Activated CD4-positive, alpha-beta T cell treated with anti-CD3 and anti-CD28 coated beads, Interleukin-10, Interleukin-2, amounts not matched to agents 100 ng/mL and 50 ng/mL, durations not matched to agents 16 hours and 8 hours (primary cell): ENCODE measurements at regions not wholly inside any gene's neighbourhood (a gene's known extent, or its start where the extent isn't known, plus 50 kb on each side); places are given as distances from the start of the nearest gene placed in this dataset.
"Not testable (repeated sequence)": the region's sequence is repeated elsewhere in the genome, so short reads cannot be mapped to it uniquely, and the experiment has no call there.

Experiments
- DNase-seq: peaks from one replicate; pipeline ENCODE4 v3.0.0-alpha.2; 2020

DNA sequence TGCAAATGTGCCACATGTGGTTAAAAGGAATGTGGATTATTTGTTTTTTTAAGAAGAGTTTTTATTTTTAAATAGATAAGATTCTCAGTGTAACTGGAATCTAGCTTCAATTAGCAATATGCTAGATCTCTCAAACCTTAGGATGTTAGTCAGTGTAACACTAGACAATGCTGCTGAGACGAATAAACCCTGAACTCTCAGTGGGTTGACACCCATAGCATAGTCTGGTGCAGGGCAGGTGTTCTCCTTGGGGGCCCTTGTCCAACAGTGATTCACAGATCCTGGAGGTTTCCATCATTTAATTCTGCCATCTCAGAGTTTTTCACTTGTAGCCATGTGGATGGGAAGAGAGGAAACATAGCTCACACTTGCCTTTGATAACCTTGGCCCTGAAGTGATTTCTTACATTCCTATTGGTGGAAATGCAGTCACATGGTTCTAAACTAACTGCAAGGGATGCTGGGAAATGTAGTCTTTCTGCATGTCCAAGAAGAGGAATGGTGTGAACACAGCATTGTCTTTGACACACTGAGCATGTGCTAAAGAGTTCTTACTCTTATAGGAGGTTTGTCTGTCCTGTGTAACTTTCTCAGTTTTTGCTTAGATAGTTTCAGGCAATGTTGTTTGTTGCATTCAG lies 110.4 kb upstream of the EEF2KMT start:
- DNase-seq, result peak; percentile 52

DNA sequence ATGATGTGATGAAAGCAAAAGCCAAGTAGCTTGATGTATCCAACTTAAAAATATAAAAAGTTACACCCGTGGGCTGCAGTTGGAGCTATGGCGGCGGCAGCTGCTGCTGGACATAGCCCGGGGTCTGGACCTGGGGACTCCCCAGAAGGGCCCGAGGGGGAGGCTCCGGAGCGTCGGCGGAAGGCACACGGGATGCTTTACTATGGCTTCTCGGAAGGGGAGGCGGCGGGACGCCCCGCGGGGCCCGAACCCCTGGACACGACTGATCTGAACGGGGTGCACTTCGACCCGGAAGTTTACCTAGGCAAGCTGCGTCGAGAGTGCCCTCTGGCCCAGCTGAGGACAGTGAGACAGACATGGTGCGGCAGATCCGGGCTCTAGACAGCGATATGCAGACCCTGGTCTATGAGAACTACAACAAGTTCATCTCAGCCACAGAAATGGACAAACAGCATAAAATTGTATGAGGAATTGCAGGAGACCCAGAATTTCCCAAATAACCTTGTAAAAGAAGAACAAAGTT lies 109.5 kb upstream of the EEF2KMT start:
- no peak for DNase-seq

DNA sequence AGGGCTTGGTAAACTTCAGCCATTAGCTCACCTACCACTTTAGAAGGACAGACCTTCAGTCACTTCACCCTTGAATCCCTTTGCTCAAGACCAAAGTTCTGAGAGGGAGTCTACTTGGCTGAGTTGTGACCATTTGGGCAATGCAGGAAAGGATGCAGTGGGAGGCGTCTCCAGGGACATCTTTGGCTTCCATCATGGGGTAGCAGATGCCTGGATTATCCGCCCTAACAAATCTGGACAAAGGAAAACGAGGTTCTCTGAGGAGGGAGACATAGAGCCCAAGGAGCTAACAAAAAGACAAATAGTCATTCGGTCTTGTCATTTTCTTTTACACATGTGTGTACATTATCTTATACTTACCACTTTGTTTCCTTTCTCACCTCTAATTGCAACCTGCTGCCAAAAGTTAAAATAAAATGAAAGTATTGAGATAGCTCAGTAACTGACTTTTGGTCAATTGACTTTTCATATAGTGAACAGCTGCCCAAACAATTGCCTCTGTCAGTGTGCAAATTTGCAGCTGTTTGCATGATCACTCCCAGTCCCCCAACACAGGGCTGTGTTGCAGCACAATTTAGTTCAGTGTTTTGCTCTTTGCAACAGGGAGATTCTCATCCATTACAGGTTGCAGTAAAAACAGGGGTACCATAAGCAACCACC lies 108.9 kb upstream of the EEF2KMT start:
- DNase-seq, result no peak

DNA sequence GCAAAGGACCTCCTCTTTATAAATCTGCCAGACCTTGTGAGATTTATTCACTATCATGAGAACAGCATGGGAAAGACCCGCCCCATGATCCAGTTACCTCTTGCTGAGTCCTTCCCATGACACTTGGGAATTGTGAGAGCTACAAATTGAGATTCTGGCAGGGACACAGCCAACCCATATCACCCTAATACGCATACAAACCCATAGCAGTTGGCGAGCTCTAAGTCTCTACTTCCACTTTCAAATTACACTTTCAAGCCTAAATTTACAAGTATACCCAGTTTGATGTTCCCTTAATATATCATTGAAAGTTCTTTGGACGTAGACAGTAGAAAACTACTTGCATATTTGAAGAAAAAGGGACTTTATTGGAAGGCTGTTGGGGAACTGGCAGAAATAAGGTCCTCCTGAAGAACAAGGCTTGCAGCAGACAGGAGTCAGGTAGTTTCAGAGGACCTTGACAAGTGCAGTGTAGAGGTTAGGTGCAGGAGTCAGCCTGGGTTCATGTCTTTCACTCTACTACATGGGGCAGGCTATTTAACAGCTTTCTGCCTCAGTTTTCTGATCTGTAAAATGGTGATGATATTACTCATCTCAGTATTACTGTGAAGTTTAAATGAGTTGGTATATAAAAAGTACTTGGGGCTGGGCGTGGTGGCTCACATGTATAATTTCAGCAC lies 107.9 kb upstream of the EEF2KMT start:
- DNase-seq, result peak; percentile 13

DNA sequence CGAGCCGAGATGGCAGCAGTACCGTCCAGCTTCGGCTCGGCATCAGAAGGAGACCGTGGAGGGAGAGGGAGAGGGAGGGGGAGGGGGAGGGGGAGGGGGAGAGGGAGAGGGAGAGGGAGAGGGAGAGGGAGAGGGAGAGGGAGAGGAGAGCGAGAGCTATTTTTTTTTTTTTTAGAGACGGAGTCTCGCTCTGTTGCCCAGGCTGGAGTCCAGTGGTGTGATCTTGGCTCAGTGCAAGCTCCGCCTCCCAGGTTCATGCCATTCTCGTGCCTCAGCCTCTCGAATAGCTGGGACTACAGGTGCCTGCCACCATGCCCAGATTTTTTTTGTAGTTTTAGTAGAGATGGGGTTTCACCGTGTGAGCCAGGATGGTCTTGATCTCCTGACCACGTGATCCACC lies 106.1 kb upstream of the EEF2KMT start:
- DNase-seq, result not testable (repeated sequence)

DNA sequence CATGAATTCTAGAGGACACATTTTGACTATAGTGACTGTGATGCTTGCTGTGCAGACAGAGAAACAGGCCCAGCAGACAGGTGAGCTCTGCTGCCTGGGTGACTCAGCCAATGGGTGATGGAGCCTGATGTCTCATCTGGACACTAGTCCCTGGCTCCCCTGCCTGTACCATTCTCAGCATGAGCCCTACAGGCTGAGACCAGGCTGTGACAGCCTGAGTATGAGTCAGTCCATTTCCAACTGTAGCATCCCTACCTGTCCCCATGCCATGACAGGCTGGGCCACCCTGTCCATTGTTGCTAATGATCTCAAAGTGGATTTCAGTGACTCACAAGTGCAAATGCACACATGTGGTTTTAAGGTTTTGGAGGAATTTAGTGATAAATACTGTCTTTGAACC lies 102.5 kb upstream of the EEF2KMT start:
- DNase-seq, result no peak

DNA sequence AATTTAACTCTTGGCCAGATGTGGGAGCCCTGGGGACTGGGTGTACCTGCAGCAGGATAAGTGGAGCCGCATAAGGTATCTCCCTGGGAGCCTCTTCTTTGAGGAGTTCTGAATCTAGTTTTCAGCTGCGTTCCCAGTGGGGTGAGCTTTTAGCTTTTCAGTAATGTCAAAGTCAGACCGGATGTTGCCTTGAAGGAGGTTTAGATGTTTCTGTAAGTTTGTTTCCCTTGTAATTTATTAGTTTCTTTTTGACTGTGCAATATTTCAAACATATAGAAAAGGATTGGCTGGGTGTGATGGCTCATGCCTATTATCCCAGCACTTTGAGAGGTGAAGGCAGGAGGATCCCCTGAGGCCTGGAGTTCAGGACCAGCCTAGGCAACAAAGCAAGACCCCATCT lies 98.6 kb upstream of the EEF2KMT start:
- DNase-seq, result no peak

DNA sequence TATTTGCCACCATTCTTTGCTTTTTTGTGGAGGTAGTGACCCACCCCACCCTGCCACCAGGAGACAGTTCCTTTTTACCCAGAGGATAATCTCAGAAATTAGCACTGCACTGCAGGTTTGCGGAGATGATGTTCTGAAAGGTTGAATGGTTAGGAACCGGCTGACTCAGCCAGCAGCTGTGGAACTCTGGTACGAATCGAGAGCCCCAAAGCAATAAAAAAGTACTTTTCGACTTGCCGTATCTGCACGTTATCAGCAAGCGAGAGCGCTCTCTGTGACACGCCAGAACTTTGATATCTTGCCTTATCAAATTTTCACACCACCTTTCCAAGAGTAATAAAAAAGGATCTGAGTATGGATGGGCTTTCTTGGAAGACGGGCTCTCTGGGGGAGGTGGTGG lies 96.3 kb upstream of the EEF2KMT start:
- DNase-seq, result no peak

DNA sequence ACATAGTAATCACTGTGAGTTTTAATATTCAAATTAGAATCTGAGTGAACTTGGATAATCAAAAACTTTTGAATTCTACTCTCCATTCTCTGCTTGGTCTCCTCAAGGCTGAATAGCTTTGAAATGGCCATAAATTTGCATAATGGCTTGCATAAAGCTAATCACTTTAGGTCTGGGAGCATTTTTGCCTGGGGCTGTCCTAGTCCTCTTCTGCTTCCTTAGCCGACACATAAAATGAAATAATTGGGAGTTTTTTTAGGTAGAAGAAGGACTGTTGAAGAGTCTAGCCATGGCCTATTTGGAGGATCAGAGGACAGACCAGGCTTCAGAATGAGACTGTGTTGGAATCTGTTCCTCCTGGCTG lies 91.4 kb upstream of the EEF2KMT start:
- no peak for DNase-seq

DNA sequence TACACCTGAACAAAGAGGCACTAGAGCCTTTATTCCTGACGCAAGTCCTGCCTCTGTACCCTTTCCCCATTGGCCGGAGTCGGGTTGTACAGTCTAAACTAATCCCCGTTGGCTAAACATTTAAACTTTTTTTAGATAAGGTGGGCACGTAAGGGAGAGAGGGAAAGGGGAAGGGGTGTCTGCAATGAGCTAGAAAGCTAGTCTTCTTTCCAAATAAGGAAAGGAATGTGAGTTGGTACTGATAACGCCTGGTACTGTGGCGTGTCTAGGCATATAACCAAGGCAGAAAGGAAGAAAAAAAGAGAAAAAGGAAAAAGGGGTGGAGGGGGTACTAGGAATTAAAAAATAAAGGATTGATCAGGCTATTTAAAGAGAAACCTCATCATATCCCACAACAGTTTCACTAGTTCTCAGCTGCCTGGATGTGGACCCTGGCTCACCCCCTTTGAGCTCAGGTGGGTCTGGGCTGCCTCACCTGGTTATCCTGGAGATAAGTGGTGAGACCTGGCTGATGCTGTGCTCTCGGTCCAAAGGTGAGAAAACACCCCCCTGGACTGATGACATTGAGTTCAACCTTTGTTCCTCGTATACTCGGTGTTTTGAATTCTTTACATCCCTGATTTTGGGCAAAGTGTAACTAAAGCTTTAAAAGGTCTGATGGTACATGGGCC lies 90.9 kb upstream of the EEF2KMT start:
- no peak for DNase-seq

DNA sequence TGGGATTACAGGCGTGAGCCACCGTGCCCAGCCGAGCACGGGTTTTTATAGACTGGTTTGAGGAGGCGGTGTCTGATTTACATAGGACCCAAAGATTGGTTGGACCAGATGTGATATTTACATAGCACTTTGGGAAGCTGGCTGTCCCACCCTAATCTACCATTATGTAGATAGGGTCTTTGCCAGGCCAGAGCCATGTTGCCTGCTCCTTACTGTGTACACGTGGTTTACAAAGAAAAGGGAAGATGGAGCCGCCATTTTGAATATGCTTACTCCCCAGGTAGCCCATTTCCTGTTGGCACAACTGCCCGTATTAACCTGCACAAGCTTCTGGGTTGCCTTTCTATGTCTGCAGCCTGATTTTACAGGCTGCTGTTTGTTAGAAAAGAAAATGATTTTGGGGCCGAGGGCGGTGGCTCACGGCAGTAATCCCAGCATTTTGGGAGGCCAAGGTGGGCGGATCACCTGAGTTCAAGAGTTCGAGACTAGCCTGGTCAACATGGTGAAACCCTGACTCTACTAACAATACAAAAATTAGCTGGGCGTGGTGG lies 89.9 kb upstream of the EEF2KMT start:
- DNase-seq, result no peak

DNA sequence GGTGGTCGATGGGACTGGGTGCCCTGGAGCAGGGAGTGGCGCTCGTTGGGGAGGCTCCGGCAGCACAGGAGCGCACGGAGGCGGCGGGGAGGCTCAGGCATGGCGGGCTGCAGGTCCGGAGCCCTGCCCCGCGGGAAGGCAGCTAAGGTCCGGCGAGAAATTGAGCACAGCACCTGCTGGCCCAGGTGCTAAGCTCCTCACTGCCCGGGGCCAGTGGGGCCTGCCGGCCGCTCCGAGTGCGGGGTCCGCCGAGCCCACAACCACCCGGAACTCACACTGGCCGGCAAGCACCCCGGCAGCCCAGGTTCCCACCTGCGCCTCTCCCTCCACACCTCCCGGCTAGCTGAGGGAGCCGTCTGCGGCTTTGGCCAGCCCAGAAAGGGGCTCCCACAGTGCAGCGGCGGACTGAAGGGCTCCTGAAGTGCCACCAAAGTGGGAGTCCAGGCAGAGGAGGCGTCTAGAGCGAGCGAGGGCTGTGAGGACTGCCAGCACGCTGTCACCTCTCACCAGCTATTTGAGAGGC lies 88.8 kb upstream of the EEF2KMT start:
- no peak for DNase-seq

DNA sequence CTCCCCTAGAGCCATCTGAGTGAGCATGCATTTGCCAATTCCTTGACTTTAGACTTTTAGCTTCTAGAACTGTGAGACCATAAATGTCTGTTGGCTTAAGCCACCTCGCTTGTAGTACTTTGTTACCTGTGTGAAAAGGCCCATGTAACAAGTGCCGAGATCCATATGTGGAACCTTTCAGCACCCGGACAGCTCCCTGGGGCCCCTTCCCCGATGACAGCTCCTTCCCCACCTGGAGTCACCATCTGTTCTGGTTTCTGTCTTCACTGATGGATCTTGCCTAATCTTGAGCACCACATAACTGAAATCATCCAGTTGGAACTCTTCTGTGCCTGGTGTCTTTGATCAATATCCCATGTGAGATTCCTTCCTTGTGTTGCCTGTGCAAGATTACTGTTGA lies 78.9 kb upstream of the EEF2KMT start:
- no peak for DNase-seq

DNA sequence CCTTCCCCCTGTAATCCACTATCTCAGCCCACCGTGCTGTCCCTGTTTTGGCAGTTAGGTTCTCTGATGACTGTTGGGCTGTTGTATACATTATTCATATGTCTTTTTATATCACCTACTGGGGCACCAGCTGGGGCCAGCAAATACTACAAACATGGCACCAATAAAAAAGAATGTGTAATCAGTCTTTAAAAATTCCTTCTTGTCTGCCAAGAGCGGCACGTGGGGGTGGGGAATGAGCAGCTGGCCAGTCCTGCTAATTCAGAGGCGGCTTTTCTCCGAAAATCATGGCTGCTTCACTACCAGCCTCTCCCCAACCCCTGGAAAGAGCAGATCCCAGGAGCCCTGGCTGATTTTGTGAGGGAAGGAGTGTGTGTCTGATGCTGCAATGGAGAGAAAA lies 77.7 kb upstream of the EEF2KMT start:
- DNase-seq, result no peak

DNA sequence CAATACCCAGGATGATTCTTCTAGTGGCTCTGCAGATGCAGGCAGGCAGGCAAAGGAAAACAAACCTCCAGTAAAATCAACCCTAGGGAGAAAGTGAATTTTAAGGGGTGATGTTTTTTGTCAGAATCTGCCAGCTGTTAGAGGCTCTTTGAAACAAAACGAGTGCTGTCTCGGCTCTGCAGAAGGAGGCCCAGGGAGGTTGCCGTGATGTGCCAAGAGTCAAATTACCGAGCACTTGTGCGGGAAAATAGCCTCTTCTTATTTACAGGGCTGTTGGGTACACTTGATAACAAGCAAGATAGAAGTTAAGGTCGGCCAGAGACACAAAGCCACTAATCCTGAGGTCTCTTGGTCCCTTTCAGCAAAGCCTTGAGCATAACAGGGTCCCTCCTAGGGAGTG lies 68.9 kb upstream of the EEF2KMT start:
- no peak for DNase-seq

DNA sequence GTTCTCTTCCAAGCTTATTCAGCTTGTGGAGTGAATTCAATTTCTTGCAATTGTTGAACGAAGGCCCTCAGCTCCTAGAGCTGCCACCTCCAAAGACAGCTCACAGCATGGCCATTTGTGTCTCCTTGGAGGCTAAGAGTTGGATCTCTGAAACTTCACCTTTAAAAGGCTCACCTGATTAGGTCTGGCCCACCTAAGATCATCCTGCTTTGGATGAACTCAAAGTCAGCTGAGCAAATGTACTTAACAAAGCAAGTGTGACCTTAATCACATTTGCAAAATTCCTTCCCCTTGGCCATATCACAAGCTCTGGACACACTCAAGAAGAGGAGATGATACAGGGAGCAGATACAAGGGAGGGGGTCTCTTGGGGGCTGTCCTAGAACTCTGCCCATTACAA lies 67.8 kb upstream of the EEF2KMT start:
- not testable (repeated sequence) for DNase-seq

DNA sequence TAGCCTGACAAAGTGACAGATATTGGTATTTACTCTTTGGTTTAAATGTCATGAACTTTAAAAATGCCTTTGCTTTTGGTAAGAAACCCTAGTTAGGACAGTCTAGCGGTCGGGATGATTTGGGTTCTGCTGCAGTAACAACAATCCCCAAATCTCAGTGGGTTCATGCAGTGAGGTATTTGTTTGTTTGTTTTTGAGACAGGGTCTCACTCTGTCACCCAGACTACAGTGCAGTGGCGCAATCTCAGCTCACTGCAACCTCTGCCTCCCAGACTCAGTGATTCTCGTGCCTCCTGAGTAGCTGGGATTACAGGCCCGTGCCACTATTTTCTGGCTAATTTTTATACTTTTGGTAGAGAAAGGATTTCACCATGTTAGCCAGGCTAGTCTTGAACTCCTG lies 65.2 kb upstream of the EEF2KMT start:
- DNase-seq, result not testable (repeated sequence)

DNA sequence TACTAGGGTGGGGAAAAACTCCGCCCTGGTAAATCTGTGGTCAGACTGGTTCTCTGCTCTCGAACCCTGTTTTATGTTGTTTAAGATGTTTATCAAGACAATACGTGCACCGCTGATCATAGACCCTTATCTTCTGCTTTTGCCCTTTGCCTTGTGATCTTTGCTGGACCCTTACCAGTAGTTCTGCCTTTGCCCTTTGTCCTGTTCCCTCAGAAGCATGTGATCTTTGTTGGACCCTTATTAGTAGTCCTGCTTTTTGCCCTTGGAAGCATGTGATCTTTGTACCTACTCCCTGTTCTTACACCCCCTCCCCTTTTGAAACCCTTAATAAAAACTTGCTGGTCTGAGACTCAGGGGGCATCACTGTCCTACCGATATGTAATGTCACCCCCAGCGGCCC lies 64.3 kb upstream of the EEF2KMT start:
- not testable (repeated sequence) for DNase-seq

DNA sequence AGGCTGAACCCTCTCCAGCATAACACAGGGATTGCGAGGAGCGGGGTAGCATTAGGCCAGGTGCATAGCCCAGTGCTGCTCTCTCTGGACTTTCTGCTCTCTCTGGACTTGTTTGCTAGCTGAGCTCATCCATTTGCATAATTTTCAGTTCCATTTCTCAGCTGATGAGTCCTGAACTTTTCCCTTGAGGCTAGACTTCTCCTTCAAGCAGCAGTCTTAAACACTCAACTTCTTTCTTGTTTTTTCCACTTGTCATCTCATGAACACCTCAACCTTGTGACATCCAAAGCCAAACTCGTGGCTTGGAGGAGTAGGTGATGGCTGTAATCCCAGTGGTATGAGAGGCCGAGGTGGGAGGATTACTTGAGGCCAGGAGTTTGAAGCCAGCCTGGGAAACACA lies 62.4 kb upstream of the EEF2KMT start:
- DNase-seq, result not testable (repeated sequence)

DNA sequence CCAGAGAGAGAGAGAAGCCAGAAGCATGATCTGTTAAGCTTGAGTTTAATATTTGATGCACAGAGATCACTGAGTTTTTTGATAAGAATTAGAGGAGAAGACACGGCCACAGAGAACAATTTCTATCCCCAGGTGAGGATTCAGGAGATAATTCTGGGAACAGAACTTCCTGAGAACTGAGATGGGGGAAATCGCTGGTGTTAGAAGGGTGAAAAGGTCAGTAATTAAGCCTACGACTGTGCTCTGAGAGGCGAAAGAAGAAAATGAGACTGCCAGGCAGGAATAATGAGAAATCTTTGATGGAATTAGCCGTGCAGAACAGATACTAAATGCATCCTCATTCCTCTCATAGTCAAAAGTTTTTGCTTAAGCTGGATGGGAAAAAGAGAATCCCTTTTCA lies 61.9 kb upstream of the EEF2KMT start:
- DNase-seq, result not testable (repeated sequence)

DNA sequence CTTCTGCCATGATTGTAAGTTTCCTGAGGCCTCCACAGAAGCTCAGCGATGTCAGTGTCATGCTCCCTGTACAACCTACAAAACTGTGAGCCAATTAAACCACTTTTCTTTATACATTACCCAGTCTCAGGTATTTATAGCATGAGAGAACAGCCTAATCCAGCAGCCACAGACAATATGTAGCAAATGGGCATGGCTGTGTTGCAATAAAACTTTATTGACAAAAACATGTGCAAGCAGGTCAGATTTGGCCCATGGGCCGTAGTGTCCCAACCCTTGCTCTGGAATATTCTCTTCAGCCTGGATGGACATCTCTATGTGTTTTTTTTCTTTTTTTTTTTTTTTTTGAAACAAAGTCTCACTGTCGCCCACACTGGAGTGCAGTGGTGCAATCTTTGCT lies 60.9 kb upstream of the EEF2KMT start:
- DNase-seq, result no peak

DNA sequence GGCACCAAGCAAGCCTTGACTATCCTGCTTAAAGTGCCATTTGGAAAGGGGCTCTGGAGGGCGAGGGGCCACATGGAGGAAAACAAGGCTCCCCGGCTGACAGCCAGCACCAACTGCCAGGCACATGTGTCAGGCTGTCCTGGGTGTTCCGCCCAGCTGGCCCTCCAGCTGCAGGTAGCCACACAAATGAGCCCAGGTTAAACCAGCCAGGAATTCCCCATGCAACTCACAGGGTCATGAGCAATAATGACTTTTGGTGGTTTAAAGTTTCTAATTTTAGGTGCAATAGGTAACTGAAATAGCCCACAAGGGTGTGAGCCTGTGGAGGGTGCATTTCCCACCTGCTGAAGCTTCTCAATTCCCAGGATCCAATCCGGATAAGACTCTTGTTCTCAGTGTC lies 58.9 kb upstream of the EEF2KMT start:
- DNase-seq, result not testable (repeated sequence)

DNA sequence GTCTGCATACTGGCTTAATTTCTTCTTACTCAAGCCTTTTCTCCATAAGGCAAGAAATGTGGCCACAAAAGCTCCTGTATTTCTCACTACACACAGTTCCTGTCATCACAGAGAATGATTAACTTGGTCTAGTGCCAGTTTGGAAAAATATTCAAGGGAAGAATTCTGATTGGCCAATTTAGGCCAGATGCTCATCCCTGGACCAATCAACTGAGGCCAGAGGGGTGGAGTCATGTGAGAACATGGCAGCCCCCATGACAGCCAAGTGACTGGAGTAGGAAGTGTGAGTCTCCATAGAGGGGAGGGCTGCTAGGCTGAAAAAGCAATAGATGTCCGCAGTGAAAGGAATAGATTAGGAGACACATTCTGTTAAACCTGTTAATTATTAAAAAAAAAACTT lies 56.4 kb upstream of the EEF2KMT start:
- peak; percentile 2 for DNase-seq
